ENCODE measurements at regions not wholly inside any gene's neighbourhood (a gene's known extent, or its start where the extent isn't known, plus 50 kb on each side); places are given as distances from the start of the nearest gene placed in this dataset.

- no peak for TF ChIP-seq CTCF (IDR thresholded peaks at IDR 0.05)
- TF ChIP-seq EP300 (IDR thresholded peaks at IDR 0.05) = no peak
Observed at GRCh38 chr1:208683141-208683540, 439.0 kb upstream of the PLXNA2 start.
